A549 (cell line): ENCODE measurements at regions not wholly inside any gene's neighbourhood (a gene's known extent, or its start where the extent isn't known, plus 50 kb on each side); places are given as distances from the start of the nearest gene placed in this dataset.
"Not testable (repeated sequence)": the region's sequence is repeated elsewhere in the genome, so short reads cannot be mapped to it uniquely, and the experiment has no call there.

ENCODE experiments used
- ATAC-seq, 2 experiments: fragments of 200-7000 bp in 1 of 2; fragments of >200 bp in 1 of 2; cut with Nextera tagmentation in 1 of 2; cut with Tn5 transposase in 1 of 2; 3 replicates each; pipeline versions ENCODE4 v1.8.0 to v1.9.1; 2018 to 2020; ENCODE audit warnings: mild to moderate bottlenecking in 1 of 2, moderate library complexity in 1 of 2
- CTCF ChIA-PET: fragments of 300-600 bp; sonication (Branson Sonifier 250); formaldehyde crosslinking; extraction: SDS; loops from one replicate; lab custom pipeline; 2021; ENCODE audit warnings: antibody characterized with exemption, inconsistent platforms; lab: Yijun Ruan, JAX
- POLR2A ChIA-PET: fragments of 350-600 bp; formaldehyde crosslinking; extraction: SDS; loops from one replicate; lab custom pipeline; 2021; ENCODE audit warnings: antibody characterized with exemption, inconsistent platforms; lab: Yijun Ruan, JAX
- DNase-seq, 2 experiments: peaks; one replicate each; pipeline versions ENCODE4 v3.0.0 to v3.0.0-alpha.2; 2011 to 2016; ENCODE audit warnings: low read depth in 1 of 2, low spot score in 1 of 2
- FAIRE-seq: peaks from 2 replicates; lab custom pipeline; 2011; peaks lifted over from hg19 to GRCh38; lab: Jason Lieb, UNC
- H3K27ac ChIP-seq, 2 experiments: fragments of >200 bp; sonication (Bioruptor Twin); formaldehyde crosslinking; 3 replicates each; pipeline ENCODE4 v1.5.1; 2016 to 2017
- H3K4me1 ChIP-seq: fragments of >200 bp; sonication (Bioruptor Twin); formaldehyde crosslinking; 3 replicates; pipeline ENCODE4 v1.6.1; 2016
- H3K4me2 ChIP-seq: fragments of >200 bp; sonication (Bioruptor Twin); formaldehyde crosslinking; 3 replicates; pipeline ENCODE4 v1.6.1; 2016
- H3K4me3 ChIP-seq: fragments of >200 bp; sonication (Bioruptor Twin); formaldehyde crosslinking; 3 replicates; pipeline ENCODE4 v1.5.1; 2016
- H3K9me3 ChIP-seq: fragments of >200 bp; sonication (Bioruptor Twin); formaldehyde crosslinking; 3 replicates; pipeline ENCODE4 v1.6.1; 2016
- ATOH8 ChIP-seq: fragments of 250-450 bp; sonication (Bioruptor Pico); IDR thresholded peaks from 2 replicates; pipeline ENCODE4 v1.5.0; 2020; ENCODE audit warnings: low read depth, mild to moderate bottlenecking, moderate library complexity
- BHLHE40 ChIP-seq: IDR thresholded peaks from 2 replicates; pipeline ENCODE4 v1.6.1; 2012; ENCODE audit warnings: low read depth, low read length, inconsistent platforms
- CHD2 ChIP-seq: fragments of 150-350 bp; IDR thresholded peaks from 2 replicates; pipeline ENCODE4 v1.6.1; 2014; ENCODE audit warnings: low read length; ENCODE audit not compliant: partially characterized antibody
- EHF ChIP-seq: fragments of 250-450 bp; sonication (Bioruptor Pico); IDR thresholded peaks from 2 replicates; pipeline ENCODE4 v1.5.0; 2020; ENCODE audit warnings: mild to moderate bottlenecking
- EHMT2 ChIP-seq: fragments of 200-600 bp; sonication (generic); IDR thresholded peaks from 2 replicates; pipeline ENCODE4 v1.6.1; 2016; ENCODE audit warnings: antibody characterized with exemption, low read depth, mild to moderate bottlenecking, moderate library complexity
- ESRRA ChIP-seq: fragments of 150-350 bp; IDR thresholded peaks from 2 replicates; pipeline ENCODE4 v1.6.1; 2014; ENCODE audit warnings: mild to moderate bottlenecking, low read length, borderline replicate concordance
- FOSB ChIP-seq: fragments of 250-450 bp; sonication (Bioruptor Pico); IDR thresholded peaks from 2 replicates; pipeline ENCODE4 v1.5.0; 2020; ENCODE audit warnings: mild to moderate bottlenecking, moderate library complexity
- JUNB ChIP-seq: fragments of >200 bp; sonication (Bioruptor Twin); formaldehyde crosslinking; IDR thresholded peaks from 2 replicates; pipeline ENCODE4 v1.6.1; 2016
- MAFK ChIP-seq: fragments of 450-650 bp; IDR thresholded peaks from 2 replicates; pipeline ENCODE4 v1.6.1; 2014; ENCODE audit not compliant: partially characterized antibody
- MAX ChIP-seq: IDR thresholded peaks from 2 replicates; pipeline ENCODE4 v1.6.1; 2012
- MAZ ChIP-seq: fragments of 150-350 bp; IDR thresholded peaks from 2 replicates; pipeline ENCODE4 v1.6.1; 2014; ENCODE audit warnings: antibody characterized with exemption, low read depth, low read length, borderline replicate concordance
- MYC ChIP-seq: IDR thresholded peaks from 2 replicates; pipeline ENCODE4 v1.6.1; 2012; ENCODE audit warnings: mild to moderate bottlenecking, inconsistent platforms, low read length, improper control_type of control experiment, borderline replicate concordance
- PHF8 ChIP-seq: fragments of 200-600 bp; sonication (generic); IDR thresholded peaks from 2 replicates; pipeline ENCODE4 v1.6.1; 2016; ENCODE audit warnings: low read depth, mild to moderate bottlenecking, antibody characterized with exemption, moderate library complexity, borderline replicate concordance
- RAD21 ChIP-seq, 2 experiments: fragments of >200 bp in 1 of 2; sonication (Bioruptor Twin) in 1 of 2; formaldehyde crosslinking in 1 of 2; IDR thresholded peaks in 1 of 2; conservative IDR thresholded peaks in 1 of 2; 2 replicates in 1 of 2; 3 replicates in 1 of 2; pipeline ENCODE4 v1.6.1; 2012 to 2018; ENCODE audit warnings: inconsistent platforms in 1 of 2
- TFCP2L1 ChIP-seq: fragments of 250-450 bp; sonication (Bioruptor Pico); IDR thresholded peaks from 2 replicates; pipeline ENCODE4 v1.5.0; 2021; ENCODE audit warnings: mild to moderate bottlenecking
- ZC3H11A ChIP-seq: fragments of 450-650 bp; IDR thresholded peaks from 2 replicates; pipeline ENCODE4 v1.6.1; 2014; ENCODE audit warnings: antibody characterized with exemption, mild to moderate bottlenecking
- WGBS: methylation state at CpG from one replicate; pipeline ENCODE4 v1.1.6; 2017; ENCODE audit errors: missing lambda C conversion rate; 5-methylcytosine and 5-hydroxymethylcytosine counted together
- TF ChIP-seq, protein P1 (sequence below): fragments of >200 bp; sonication (Bioruptor Twin); formaldehyde crosslinking; IDR thresholded peaks from 3 replicates; pipeline ENCODE4 v1.6.1; 2016
- TF ChIP-seq, protein P2 (sequence below): fragments of 450-650 bp; IDR thresholded peaks from 2 replicates; pipeline ENCODE4 v1.6.1; 2014; ENCODE audit warnings: antibody characterized with exemption

DNA sequence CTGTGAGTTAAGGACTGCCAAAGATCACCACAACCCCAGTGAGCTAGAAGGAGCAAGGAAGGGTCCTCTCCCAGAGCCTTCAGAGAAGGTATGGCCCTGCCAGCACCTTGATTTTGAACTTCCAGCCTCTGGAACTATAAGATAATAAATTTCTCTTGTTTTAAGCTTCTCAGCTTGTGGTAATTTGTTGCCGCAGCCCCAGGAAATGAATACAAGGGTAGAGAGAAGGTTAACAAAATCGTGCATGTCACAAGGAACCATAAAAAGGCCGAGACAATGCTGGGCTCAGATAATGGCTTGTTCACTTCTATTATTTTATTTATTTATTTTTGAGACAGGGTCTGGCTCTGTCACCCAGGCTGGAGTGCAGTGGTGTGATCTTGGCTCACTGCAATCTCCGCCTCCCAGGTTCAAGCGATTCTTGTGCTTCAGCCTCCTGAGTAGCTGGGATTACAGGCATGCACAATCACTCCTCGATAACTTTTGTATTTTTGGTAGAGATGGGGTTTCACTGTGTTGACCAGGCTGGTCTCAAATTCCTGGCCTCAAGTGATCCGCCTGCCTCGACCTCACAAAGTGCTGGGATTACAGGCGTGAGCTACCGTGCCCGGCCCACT lies 71.5 kb downstream of the WSB1 start:
- H3K27ac ChIP-seq, H3K4me2 ChIP-seq, DNase-seq, H3K9me3 ChIP-seq, H3K4me3 ChIP-seq, POLR2A ChIA-PET, ATAC-seq, FAIRE-seq: not testable (repeated sequence)
- 83% methylated on average over 11 of the region's 11 CpGs for WGBS
- CTCF ChIA-PET: interaction anchor here (1.2 to 21.9 kb wide), 8 partner anchors 8 to 233 kb away, joined by 3 to 358 read pairs (median 6); no protein-coding TSS in a partner anchor
- peaks cover 11% of the 10 kb centered on the region; the same call in 2 of the 3 replicates for H3K4me1 ChIP-seq

DNA sequence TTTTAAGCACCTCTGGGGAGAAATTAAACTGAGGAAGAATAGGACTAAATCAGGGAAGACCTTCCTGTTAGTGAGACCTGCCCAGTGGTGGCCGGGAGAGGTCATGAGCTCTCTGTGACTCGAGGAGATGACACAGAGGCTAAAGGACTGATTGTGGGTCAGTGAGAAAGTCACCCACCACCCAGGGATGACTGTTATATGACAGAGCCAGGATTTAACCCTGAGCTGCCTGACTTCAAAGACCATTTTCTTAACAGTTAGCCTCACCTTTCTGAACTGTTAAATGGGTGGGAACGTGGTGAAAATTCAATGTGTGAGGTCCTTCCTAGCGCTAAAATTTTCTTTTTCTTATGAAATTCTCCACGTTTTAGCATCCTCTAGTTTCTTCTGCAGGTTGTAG lies 72.5 kb downstream of the WSB1 start:
- FAIRE-seq: no peak
- no peak overlapping the region for H3K4me3 ChIP-seq
- ChIA-PET POLR2A (no interaction called here), CTCF (interaction anchor here (1.2 to 21.9 kb wide), 9 partner anchors 9 to 232 kb away, joined by 3 to 358 read pairs (median 4); no protein-coding TSS in a partner anchor)
- WGBS: 50% methylated on average over 5 of the region's 5 CpGs
- H3K9me3 ChIP-seq: peaks cover 15% of the 10 kb centered on the region; the same call in 2 of the 3 replicates
- no peak overlapping the region for H3K27ac ChIP-seq
- TF ChIP-seq MAX (no peak), EHF (CRISPR knock-in tag) (no peak), TFCP2L1 (CRISPR knock-in tag) (no peak), CHD2 (no peak), ESRRA (no peak)
- no peak for DNase-seq
- no peak for ATAC-seq
- H3K4me1 ChIP-seq: peaks cover 11% of the 10 kb centered on the region; the same call in 2 of the 3 replicates
- H3K4me2 ChIP-seq: no peak overlapping the region

DNA sequence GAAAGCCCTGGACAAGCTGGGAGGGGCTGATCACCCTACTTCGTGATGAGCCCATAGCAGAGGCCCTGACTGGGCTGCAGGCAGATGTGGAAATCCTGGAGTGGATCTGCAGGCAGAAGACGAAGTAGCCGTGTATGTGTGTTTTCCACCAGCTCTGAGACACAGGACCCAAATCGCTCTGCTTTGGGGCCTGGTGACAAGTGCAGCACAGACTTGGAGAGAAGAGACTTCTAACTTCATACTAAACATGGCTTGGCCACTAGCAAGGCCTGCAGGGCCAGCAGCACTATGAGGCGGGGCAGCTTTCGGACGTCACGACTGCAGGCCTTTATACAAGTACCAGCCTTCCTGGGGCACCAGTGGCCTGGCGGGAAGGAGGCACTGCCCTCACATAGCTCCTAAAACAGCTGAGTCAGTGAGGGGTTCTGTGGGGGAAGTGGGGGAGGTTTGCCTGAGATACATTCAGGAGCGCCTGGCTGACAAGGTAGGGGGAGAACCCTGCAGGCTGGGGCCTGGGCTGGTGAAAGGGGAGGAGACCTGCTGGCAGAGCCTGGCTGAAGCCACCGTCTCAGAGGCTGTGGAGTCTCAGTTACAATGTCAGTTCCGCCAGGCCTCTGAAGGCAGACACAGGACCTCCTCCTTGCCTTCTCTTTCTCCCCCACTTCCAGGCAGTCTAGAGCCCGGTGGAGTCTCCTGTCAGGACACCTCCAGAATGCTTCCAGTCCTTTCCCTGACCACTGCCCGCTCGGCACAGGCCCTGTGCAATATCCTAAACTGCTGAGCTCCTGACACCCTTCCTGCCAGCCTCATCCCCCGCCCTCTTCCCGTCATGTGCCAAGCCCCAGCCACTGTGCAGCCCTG lies 73.4 kb downstream of the WSB1 start:
- Histone ChIP-seq H3K4me1 (peaks cover 11% of the 10 kb centered on the region; the same call in 2 of the 3 replicates), H3K9me3 (peaks cover 24% of the 10 kb centered on the region), H3K4me2 (no peak overlapping the region), H3K4me3 (no peak overlapping the region), H3K27ac (peak overlapping the region in 1 of 2 experiments; percentile 33; a peak in 1 of 6 replicates)
- WGBS: 86% methylated on average over 14 of the region's 17 CpGs
- ChIA-PET POLR2A (no interaction called here), CTCF (interaction anchor here (1.2 to 21.9 kb wide), 5 partner anchors 16 to 231 kb away, joined by 3 to 358 read pairs (median 5); no protein-coding TSS in a partner anchor)
- ATAC-seq (peak in 1 of 2 experiments; percentile 19; a peak in 1 of 6 replicates), DNase-seq (no peak), FAIRE-seq (no peak)
- TF ChIP-seq BHLHE40: no peak
- TF ChIP-seq, protein P1, sequence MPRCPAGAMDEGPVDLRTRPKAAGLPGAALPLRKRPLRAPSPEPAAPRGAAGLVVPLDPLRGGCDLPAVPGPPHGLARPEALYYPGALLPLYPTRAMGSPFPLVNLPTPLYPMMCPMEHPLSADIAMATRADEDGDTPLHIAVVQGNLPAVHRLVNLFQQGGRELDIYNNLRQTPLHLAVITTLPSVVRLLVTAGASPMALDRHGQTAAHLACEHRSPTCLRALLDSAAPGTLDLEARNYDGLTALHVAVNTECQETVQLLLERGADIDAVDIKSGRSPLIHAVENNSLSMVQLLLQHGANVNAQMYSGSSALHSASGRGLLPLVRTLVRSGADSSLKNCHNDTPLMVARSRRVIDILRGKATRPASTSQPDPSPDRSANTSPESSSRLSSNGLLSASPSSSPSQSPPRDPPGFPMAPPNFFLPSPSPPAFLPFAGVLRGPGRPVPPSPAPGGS: no peak
- TF ChIP-seq MAZ: no peak
- no peak for TF ChIP-seq MYC
- no peak for TF ChIP-seq ZC3H11A
- no peak for TF ChIP-seq MAX
- TF ChIP-seq EHMT2: no peak
- TF ChIP-seq, protein P2, sequence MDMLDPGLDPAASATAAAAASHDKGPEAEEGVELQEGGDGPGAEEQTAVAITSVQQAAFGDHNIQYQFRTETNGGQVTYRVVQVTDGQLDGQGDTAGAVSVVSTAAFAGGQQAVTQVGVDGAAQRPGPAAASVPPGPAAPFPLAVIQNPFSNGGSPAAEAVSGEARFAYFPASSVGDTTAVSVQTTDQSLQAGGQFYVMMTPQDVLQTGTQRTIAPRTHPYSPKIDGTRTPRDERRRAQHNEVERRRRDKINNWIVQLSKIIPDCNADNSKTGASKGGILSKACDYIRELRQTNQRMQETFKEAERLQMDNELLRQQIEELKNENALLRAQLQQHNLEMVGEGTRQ: no peak
- no peak for TF ChIP-seq PHF8
- TF ChIP-seq FOSB: no peak
- no peak for TF ChIP-seq EHF (CRISPR knock-in tag)
- no peak for TF ChIP-seq JUNB
- TF ChIP-seq ESRRA: no peak
- TF ChIP-seq TFCP2L1 (CRISPR knock-in tag): no peak
- TF ChIP-seq ATOH8: no peak
- TF ChIP-seq MAFK: no peak
- TF ChIP-seq RAD21 (conservative IDR thresholded peaks at IDR 0.05 in 1 of 2, IDR thresholded peaks at IDR 0.05 in 1 of 2): no peak
